ENCODE measurements at regions not wholly inside any gene's neighbourhood (a gene's known extent, or its start where the extent isn't known, plus 50 kb on each side); places are given as distances from the start of the nearest gene placed in this dataset.

- FAIRE-seq (no peak), DNase-seq (ENCODE audit: insufficient read length, low spot score) (no peak)
- no peak for TF ChIP-seq CTCF (IDR thresholded peaks at IDR 0.05; ENCODE audit: insufficient read depth, missing control alignments)
Observed at GRCh38 chr1:11428789-11429188, 50.2 kb upstream of the DISP3 start.

Data from D721Med (cell line).